Upper lobe of left lung (tissue), 4 donors: ENCODE measurements at regions not wholly inside any gene's neighbourhood (a gene's known extent, or its start where the extent isn't known, plus 50 kb on each side); places are given as distances from the start of the nearest gene placed in this dataset.

Experiments
- CTCF ChIP-seq, 6 experiments: fragments of 450-650 bp in 4 of 6; fragments of 200-600 bp in 2 of 6; sonication (generic) in 2 of 6; IDR thresholded peaks; one replicate each; pipeline ENCODE4 v1.5.1; 2016 to 2019; ENCODE audit warnings: antibody characterized with exemption in 6 of 6
- POLR2A ChIP-seq, 4 donors: fragments of 450-650 bp; IDR thresholded peaks; one replicate each; pipeline ENCODE4 v1.5.1; 2016 to 2017; ENCODE audit warnings: antibody characterized with exemption in 4 of 4, mild to moderate bottlenecking in 2 of 4
- POLR2AphosphoS5 ChIP-seq, 2 donors: sonication (generic); formaldehyde crosslinking; IDR thresholded peaks; one replicate each; pipeline ENCODE4 v1.5.1; 2017; ENCODE audit warnings: antibody characterized with exemption in 2 of 2

- no peak for TF ChIP-seq POLR2AphosphoS5 (IDR thresholded peaks at IDR 0.05)
- TF ChIP-seq CTCF (IDR thresholded peaks at IDR 0.05), result no peak
- TF ChIP-seq POLR2A (IDR thresholded peaks at IDR 0.05), result no peak
These were observed 97.4 kb upstream of the DDX18 start for GRCh38 chr2:117717072-117717471.
